Caco-2 (cell line): ENCODE measurements at regions not wholly inside any gene's neighbourhood (a gene's known extent, or its start where the extent isn't known, plus 50 kb on each side); places are given as distances from the start of the nearest gene placed in this dataset.

ENCODE experiments used
- BruUV-seq: library from RNA; stranded (reverse); fragments of 400-500 nt; replicated peaks from 2 replicates; lab custom pipeline; 2021; lab: Mats Ljungman, UMichigan
- CTCF ChIA-PET: fragments of 300-600 bp; sonication (Branson Sonifier 250); formaldehyde crosslinking; loops from one replicate; lab custom pipeline; 2022; ENCODE audit warnings: antibody characterized with exemption; lab: Charles Lee
- POLR2A ChIA-PET: fragments of 300-600 bp; sonication (Branson Sonifier 250); formaldehyde crosslinking; loops from one replicate; lab custom pipeline; 2022; ENCODE audit warnings: antibody characterized with exemption; lab: Charles Lee
- DNase-seq, 2 experiments: peaks; one replicate each; pipeline versions ENCODE4 v3.0.0 to v3.0.0-alpha.2; 2020 to 2022
- H3K27me3 ChIP-seq: replicated peaks from 2 replicates; pipeline ENCODE4 v1.6.0; 2011; ENCODE audit warnings: low read length; ENCODE audit not compliant: control insufficient read depth, insufficient read depth
- H3K36me3 ChIP-seq: 2 replicates; pipeline ENCODE4 v1.5.1; 2011; ENCODE audit warnings: low read length; ENCODE audit not compliant: control insufficient read depth, insufficient read depth
- H3K4me1 ChIP-seq: fragments of 250-450 bp; sonication (Bioruptor Pico); 2 replicates; pipeline ENCODE4 v1.5.1; 2020; ENCODE audit warnings: mild to moderate bottlenecking
- H3K4me3 ChIP-seq: 2 replicates; pipeline ENCODE4 v1.5.1; 2011; ENCODE audit warnings: low read depth, mild to moderate bottlenecking, control low read depth, low read length
- H3K9me3 ChIP-seq: fragments of 250-450 bp; sonication (Bioruptor Pico); 2 replicates; pipeline ENCODE4 v1.5.1; 2020; ENCODE audit warnings: mild to moderate bottlenecking, moderate library complexity
- H3K27ac Mint-ChIP-seq: one replicate; pipeline ENCODE4 v1.8.0; 2022; ENCODE audit warnings: mixed read lengths; ENCODE audit not compliant: unreplicated experiment
- H3K27me3 Mint-ChIP-seq: one replicate; pipeline ENCODE4 v1.8.0; 2022; ENCODE audit warnings: mixed read lengths; ENCODE audit not compliant: insufficient read depth, unreplicated experiment
- H3K36me3 Mint-ChIP-seq: one replicate; pipeline ENCODE4 v1.8.0; 2022; ENCODE audit warnings: mild to moderate bottlenecking, mixed read lengths; ENCODE audit not compliant: insufficient read depth, unreplicated experiment
- H3K4me1 Mint-ChIP-seq: one replicate; pipeline ENCODE4 v1.8.0; 2022; ENCODE audit warnings: low read depth, mixed read lengths; ENCODE audit not compliant: unreplicated experiment
- H3K4me3 Mint-ChIP-seq: one replicate; pipeline ENCODE4 v1.8.0; 2022; ENCODE audit warnings: mild to moderate bottlenecking, moderate library complexity, mixed read lengths; ENCODE audit not compliant: unreplicated experiment
- H3K9me3 Mint-ChIP-seq: one replicate; pipeline ENCODE4 v1.8.0; 2022; ENCODE audit warnings: mixed read lengths; ENCODE audit not compliant: unreplicated experiment
- CTCF ChIP-seq, 2 experiments: fragments of 200-600 bp in 1 of 2; IDR thresholded peaks; 1 replicate in 1 of 2; 2 replicates in 1 of 2; pipeline versions ENCODE4 v1.5.1 to v1.8.0; 2011 to 2022; ENCODE audit warnings: antibody characterized with exemption in 1 of 2, control low read depth in 1 of 2, inconsistent platforms in 1 of 2, low read depth in 1 of 2, low read length in 1 of 2, mild to moderate bottlenecking in 1 of 2, moderate library complexity in 1 of 2; ENCODE audit not compliant: insufficient read depth in 1 of 2, severe bottlenecking in 1 of 2, unreplicated experiment in 1 of 2
- intact Hi-C: fragments of 100-400 bp; cut with micrococcal nuclease; formaldehyde crosslinking; loops from one replicate; pipeline ENCODE4 v1.10.0; 2022; ENCODE audit not compliant: unreplicated experiment

- Mint-ChIP-seq H3K9me3 (no peaks in the 10 kb centered on the region), H3K36me3 (peaks cover 1% of the 10 kb centered on the region), H3K4me3 (no peak overlapping the region), H3K27ac (peak overlapping the region; percentile 45), H3K27me3 (no peaks in the 10 kb centered on the region), H3K4me1 (peaks cover 10% of the 10 kb centered on the region)
- CTCF ChIA-PET: interaction anchor here (0.5 kb wide), 1 partner anchor 205 kb away, joined by 4 read pairs; no protein-coding TSS in a partner anchor
- no peak overlapping the region for H3K4me3 ChIP-seq
- intact Hi-C loops: no loop called here
- POLR2A ChIA-PET: no interaction called here
- no peaks in the 10 kb centered on the region for H3K36me3 ChIP-seq
- BruUV-seq: no TSS peak
- 0 out of 2 replicates have a peak, but pooled peaks cover 9% of the 10 kb centered on the region for H3K4me1 ChIP-seq
- TF ChIP-seq CTCF (IDR thresholded peaks at IDR 0.05; ENCODE audit: insufficient read depth in 1 of 2, low read depth in 1 of 2, low read length in 1 of 2, severe bottlenecking in 1 of 2, unreplicated experiment in 1 of 2): no peak
- no peaks in the 10 kb centered on the region for H3K27me3 ChIP-seq
- DNase-seq: peak in 1 of 2 experiments; percentile 25
- H3K9me3 ChIP-seq: no peaks in the 10 kb centered on the region
These were observed 383.4 kb upstream of the FGF13 start for GRCh38 chrX:139094671-139095592.

GRCh38 chrX:139093201-139093600, 381.7 kb upstream of the FGF13 start:
- ChIA-PET CTCF (no interaction called here), POLR2A (no interaction called here)
- 0 out of 2 replicates have a peak, but pooled peaks cover 9% of the 10 kb centered on the region for H3K4me1 ChIP-seq
- DNase-seq: no peak
- H3K4me1 Mint-ChIP-seq: peaks cover 10% of the 10 kb centered on the region
- intact Hi-C loops: no loop called here
- H3K27ac Mint-ChIP-seq: no peak overlapping the region
- H3K9me3 Mint-ChIP-seq: no peaks in the 10 kb centered on the region
- no peaks in the 10 kb centered on the region for H3K27me3 Mint-ChIP-seq
- H3K36me3 ChIP-seq: no peaks in the 10 kb centered on the region
- H3K36me3 Mint-ChIP-seq: no peaks in the 10 kb centered on the region
- BruUV-seq: no TSS peak
- no peaks in the 10 kb centered on the region for H3K27me3 ChIP-seq
- no peak overlapping the region for H3K4me3 Mint-ChIP-seq
- H3K9me3 ChIP-seq: no peaks in the 10 kb centered on the region
- TF ChIP-seq CTCF (IDR thresholded peaks at IDR 0.05; ENCODE audit: insufficient read depth in 1 of 2, low read depth in 1 of 2, low read length in 1 of 2, severe bottlenecking in 1 of 2, unreplicated experiment in 1 of 2): no peak
- no peak overlapping the region for H3K4me3 ChIP-seq

GRCh38 chrX:139091878-139092277, 380.4 kb upstream of the FGF13 start:
- H3K27ac Mint-ChIP-seq: no peak overlapping the region
- no TSS peak for BruUV-seq
- H3K4me1 Mint-ChIP-seq: peaks cover 10% of the 10 kb centered on the region
- H3K4me3 ChIP-seq: no peak overlapping the region
- no peaks in the 10 kb centered on the region for H3K27me3 ChIP-seq
- H3K4me1 ChIP-seq: 0 out of 2 replicates have a peak, but pooled peaks cover 9% of the 10 kb centered on the region
- intact Hi-C loops: no loop called here
- no peaks in the 10 kb centered on the region for H3K9me3 Mint-ChIP-seq
- POLR2A ChIA-PET: interaction anchor here (0.6 kb wide), 1 partner anchor 23 kb away, joined by 4 read pairs; no protein-coding TSS in a partner anchor
- H3K4me3 Mint-ChIP-seq: no peak overlapping the region
- H3K9me3 ChIP-seq: no peaks in the 10 kb centered on the region
- CTCF ChIA-PET: no interaction called here
- no peaks in the 10 kb centered on the region for H3K36me3 ChIP-seq
- H3K36me3 Mint-ChIP-seq: no peaks in the 10 kb centered on the region
- no peak for DNase-seq
- no peaks in the 10 kb centered on the region for H3K27me3 Mint-ChIP-seq
- TF ChIP-seq CTCF (IDR thresholded peaks at IDR 0.05; ENCODE audit: insufficient read depth in 1 of 2, low read depth in 1 of 2, low read length in 1 of 2, severe bottlenecking in 1 of 2, unreplicated experiment in 1 of 2): no peak
